Peyer's patch (tissue), 4 donors: ENCODE measurements at regions not wholly inside any gene's neighbourhood (a gene's known extent, or its start where the extent isn't known, plus 50 kb on each side); places are given as distances from the start of the nearest gene placed in this dataset.

Experiments
- POLR2A ChIP-seq, 2 donors: fragments of 450-650 bp; IDR thresholded peaks; one replicate each; pipeline ENCODE4 v1.5.1; 2017; ENCODE audit warnings: antibody characterized with exemption in 2 of 2, mild to moderate bottlenecking in 2 of 2, moderate library complexity in 2 of 2
- TF ChIP-seq, protein P1 (sequence below), 6 experiments: fragments of 450-650 bp in 4 of 6; fragments of 200-600 bp in 2 of 6; sonication (generic) in 1 of 6; IDR thresholded peaks; one replicate each; pipeline ENCODE4 v1.5.1; 2017 to 2019; ENCODE audit warnings: antibody characterized with exemption in 6 of 6, mild to moderate bottlenecking in 3 of 6, moderate library complexity in 1 of 6

DNA sequence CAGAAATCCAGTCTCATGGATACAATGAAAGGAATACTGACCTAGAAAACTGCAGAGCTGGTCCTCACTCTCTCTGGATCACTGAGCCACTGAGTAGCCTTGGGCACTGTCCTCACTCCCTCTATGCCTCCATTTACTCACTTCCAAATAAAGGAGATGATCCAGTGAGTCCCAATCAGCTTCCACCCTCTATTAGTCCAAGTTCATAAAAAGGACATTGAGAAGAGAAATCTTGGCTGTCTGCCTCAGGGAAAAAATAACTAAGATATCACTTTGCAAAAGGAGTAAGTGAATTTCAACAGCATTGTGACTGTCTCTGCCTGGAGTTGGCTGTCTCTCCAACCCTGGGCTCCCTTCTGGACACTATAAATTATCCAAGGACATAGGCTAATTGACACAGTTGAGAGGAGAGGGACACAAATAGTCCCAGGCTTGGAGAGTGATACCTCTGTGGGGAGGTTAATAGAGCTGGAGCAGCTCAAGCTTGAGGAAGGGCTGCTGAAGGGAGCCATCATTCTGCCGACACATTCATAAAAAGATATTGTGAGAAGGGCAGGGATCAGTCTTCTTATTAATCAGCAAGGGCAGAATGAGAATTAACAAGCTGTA, 572.3 kb downstream of the RAB28 start:
- TF ChIP-seq, protein P1, sequence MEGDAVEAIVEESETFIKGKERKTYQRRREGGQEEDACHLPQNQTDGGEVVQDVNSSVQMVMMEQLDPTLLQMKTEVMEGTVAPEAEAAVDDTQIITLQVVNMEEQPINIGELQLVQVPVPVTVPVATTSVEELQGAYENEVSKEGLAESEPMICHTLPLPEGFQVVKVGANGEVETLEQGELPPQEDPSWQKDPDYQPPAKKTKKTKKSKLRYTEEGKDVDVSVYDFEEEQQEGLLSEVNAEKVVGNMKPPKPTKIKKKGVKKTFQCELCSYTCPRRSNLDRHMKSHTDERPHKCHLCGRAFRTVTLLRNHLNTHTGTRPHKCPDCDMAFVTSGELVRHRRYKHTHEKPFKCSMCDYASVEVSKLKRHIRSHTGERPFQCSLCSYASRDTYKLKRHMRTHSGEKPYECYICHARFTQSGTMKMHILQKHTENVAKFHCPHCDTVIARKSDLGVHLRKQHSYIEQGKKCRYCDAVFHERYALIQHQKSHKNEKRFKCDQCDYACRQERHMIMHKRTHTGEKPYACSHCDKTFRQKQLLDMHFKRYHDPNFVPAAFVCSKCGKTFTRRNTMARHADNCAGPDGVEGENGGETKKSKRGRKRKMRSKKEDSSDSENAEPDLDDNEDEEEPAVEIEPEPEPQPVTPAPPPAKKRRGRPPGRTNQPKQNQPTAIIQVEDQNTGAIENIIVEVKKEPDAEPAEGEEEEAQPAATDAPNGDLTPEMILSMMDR (IDR thresholded peaks at IDR 0.05) = no peak
- no peak for TF ChIP-seq POLR2A (IDR thresholded peaks at IDR 0.05)
